ENCODE measurements at regions not wholly inside any gene's neighbourhood (a gene's known extent, or its start where the extent isn't known, plus 50 kb on each side); places are given as distances from the start of the nearest gene placed in this dataset.

DNA sequence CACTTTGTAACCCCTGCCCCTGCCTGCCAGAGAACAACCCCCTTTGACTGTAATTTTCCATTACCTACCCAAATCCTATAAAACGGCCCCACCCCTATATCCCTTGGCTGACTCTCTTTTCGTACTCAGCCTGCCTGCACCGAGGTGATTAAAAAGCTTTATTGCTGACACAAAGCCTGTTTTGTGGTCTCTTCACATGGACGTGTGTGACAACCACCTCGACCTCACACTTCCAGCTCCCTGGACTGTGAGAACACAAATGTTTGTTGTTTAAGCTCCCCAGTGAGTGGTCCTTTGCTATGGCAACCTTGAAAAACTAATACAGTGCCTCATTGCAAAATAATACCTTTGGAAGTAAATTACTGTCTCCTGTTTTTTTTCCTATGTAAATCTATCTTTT is 299.2 kb upstream of the POU1F1 start:
- TF ChIP-seq, protein P1, sequence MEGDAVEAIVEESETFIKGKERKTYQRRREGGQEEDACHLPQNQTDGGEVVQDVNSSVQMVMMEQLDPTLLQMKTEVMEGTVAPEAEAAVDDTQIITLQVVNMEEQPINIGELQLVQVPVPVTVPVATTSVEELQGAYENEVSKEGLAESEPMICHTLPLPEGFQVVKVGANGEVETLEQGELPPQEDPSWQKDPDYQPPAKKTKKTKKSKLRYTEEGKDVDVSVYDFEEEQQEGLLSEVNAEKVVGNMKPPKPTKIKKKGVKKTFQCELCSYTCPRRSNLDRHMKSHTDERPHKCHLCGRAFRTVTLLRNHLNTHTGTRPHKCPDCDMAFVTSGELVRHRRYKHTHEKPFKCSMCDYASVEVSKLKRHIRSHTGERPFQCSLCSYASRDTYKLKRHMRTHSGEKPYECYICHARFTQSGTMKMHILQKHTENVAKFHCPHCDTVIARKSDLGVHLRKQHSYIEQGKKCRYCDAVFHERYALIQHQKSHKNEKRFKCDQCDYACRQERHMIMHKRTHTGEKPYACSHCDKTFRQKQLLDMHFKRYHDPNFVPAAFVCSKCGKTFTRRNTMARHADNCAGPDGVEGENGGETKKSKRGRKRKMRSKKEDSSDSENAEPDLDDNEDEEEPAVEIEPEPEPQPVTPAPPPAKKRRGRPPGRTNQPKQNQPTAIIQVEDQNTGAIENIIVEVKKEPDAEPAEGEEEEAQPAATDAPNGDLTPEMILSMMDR (IDR thresholded peaks at IDR 0.05) = no peak
- no peak for TF ChIP-seq POLR2A (IDR thresholded peaks at IDR 0.05)
- H3K4me3 ChIP-seq = no peak overlapping the region
- no peaks in the 10 kb centered on the region for H3K9me3 ChIP-seq
- H3K36me3 ChIP-seq (ENCODE audit: low read depth, missing control alignments) = no peaks in the 10 kb centered on the region
- no peak for DNase-seq
- H3K4me1 ChIP-seq = no peaks in the 10 kb centered on the region
- H3K27ac ChIP-seq = no peak overlapping the region
- intact Hi-C loops (cut with DNase I; ENCODE audit: low total_unique reads) = no loop called here
- no peaks in the 10 kb centered on the region for H3K27me3 ChIP-seq
- WGBS, 2 donors = 39 to 48% methylated on average over 5 of the region's 5 CpGs

DNA sequence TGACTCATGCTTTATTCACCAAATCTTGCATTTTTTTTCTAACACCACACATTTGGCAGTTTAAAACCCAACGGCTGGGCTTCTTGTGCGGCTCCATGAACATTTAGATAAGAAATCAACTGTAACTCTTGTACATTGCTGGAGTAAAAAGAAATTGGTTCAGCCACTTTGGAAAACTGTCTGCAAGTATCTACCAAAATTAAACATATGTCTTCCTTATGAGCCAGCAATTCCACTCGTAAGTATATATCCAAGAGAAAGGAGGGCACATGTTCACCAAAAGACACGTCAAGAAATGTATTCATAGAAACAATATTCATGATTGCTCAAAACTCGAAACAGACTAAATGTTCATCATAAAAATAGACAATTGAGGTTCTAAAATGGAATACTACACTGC is 291.9 kb upstream of the POU1F1 start:
- Histone ChIP-seq H3K9me3 (no peaks in the 10 kb centered on the region), H3K27me3 (no peaks in the 10 kb centered on the region), H3K4me1 (no peaks in the 10 kb centered on the region), H3K36me3 (ENCODE audit: low read depth, missing control alignments) (no peaks in the 10 kb centered on the region), H3K27ac (no peak overlapping the region), H3K4me3 (no peak overlapping the region)
- TF ChIP-seq POLR2A (IDR thresholded peaks at IDR 0.05) = no peak
- TF ChIP-seq, protein P1 (IDR thresholded peaks at IDR 0.05) = no peak
- no peak for DNase-seq
- WGBS, 2 donors = 79 to 84% methylated on average over 5 of the region's 5 CpGs
- intact Hi-C loops (cut with DNase I; ENCODE audit: low total_unique reads) = no loop called here

DNA sequence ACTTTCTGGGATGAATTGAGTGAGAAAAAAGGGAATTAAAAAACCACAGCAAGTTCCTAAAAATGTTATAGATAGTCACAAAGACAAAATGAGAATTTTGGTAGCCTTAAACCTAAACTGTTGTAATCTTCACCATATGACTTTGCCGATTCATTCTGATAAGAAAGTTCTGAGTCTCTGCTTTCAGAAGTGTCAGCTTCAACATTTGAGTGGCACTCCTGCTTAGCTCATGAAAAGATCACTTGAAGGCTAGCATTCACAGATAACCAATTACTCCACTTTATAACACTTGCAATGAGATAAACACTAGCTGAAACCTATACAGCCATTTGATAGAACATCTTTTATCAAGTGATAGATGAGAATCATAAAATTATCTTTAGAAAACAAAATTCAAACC is 288.1 kb upstream of the POU1F1 start:
- WGBS, 2 donors = 53 to 71% methylated on average over 1 of the region's 1 CpG

DNA sequence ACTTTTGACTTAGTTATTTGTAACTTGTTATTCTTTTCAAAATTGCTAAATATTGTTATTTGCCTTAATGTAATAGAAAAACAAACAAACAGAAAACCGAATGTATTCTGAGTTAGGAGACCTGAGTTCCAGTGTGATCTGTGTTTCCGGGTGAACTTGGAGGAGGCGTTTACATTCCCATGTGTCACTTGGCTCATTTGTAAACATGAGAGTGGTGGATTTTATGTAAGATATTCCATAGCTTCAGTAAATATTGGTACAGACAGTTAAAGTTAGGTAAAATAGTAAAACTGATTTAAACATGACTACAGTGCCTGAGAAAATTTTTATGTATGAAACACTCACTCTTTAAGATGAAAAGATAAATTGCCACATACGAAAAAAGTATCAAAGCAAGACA is 287.3 kb upstream of the POU1F1 start:
- no peak for TF ChIP-seq POLR2A (IDR thresholded peaks at IDR 0.05)
- TF ChIP-seq, protein P1 (IDR thresholded peaks at IDR 0.05) = no peak
- intact Hi-C loops (cut with DNase I; ENCODE audit: low total_unique reads) = no loop called here
- no peak for DNase-seq

More for the DNA sequence above, 288.1 kb upstream of the POU1F1 start:
- Histone ChIP-seq H3K4me1 (no peaks in the 10 kb centered on the region), H3K27me3 (no peaks in the 10 kb centered on the region), H3K9me3 (no peaks in the 10 kb centered on the region), H3K4me3 (no peak overlapping the region), H3K27ac (no peak overlapping the region), H3K36me3 (ENCODE audit: low read depth, missing control alignments) (no peaks in the 10 kb centered on the region)
- intact Hi-C loops (cut with DNase I; ENCODE audit: low total_unique reads) = no loop called here
- TF ChIP-seq POLR2A (IDR thresholded peaks at IDR 0.05) = no peak
- TF ChIP-seq, protein P1 (IDR thresholded peaks at IDR 0.05) = no peak
- DNase-seq = no peak

DNA sequence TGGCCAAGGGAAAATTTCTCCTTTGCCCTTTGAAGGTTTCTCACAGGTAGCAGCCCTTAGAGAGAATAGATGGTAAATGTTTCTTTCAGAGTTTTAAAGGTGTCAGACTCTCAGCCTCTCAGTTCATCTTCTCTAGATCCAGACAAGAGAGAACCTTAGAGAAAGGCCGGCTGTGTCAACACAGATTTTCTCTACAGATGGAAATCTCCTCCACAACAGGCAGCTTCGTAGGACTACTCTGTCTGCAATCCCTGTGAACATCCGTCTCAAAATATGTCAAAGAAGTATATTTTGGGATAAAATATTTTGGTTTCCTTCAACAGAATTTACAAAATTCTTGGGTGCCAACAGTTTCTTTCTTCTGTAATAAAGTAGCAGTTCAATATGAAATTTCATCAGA is 282.1 kb upstream of the POU1F1 start:
- Histone ChIP-seq H3K36me3 (ENCODE audit: low read depth, missing control alignments) (no peaks in the 10 kb centered on the region), H3K4me3 (no peak overlapping the region), H3K27me3 (no peaks in the 10 kb centered on the region), H3K4me1 (no peaks in the 10 kb centered on the region), H3K9me3 (no peaks in the 10 kb centered on the region), H3K27ac (no peak overlapping the region)
- intact Hi-C loops (cut with DNase I; ENCODE audit: low total_unique reads) = no loop called here
- 70 to 87% methylated on average over 3 of the region's 3 CpGs for WGBS, 2 donors
- TF ChIP-seq POLR2A (IDR thresholded peaks at IDR 0.05) = no peak
- TF ChIP-seq, protein P1 (IDR thresholded peaks at IDR 0.05) = no peak
- DNase-seq = no peak

More for the DNA sequence above, 287.3 kb upstream of the POU1F1 start:
- no peak overlapping the region for H3K4me3 ChIP-seq
- H3K36me3 ChIP-seq (ENCODE audit: low read depth, missing control alignments) = no peaks in the 10 kb centered on the region
- H3K9me3 ChIP-seq = no peaks in the 10 kb centered on the region
- H3K4me1 ChIP-seq = no peaks in the 10 kb centered on the region
- WGBS, 2 donors = 80% methylated on average over 4 of the region's 4 CpGs
- no peaks in the 10 kb centered on the region for H3K27me3 ChIP-seq
- no peak overlapping the region for H3K27ac ChIP-seq
